ENCODE measurements at regions not wholly inside any gene's neighbourhood (a gene's known extent, or its start where the extent isn't known, plus 50 kb on each side); places are given as distances from the start of the nearest gene placed in this dataset.
"Not testable (repeated sequence)": the region's sequence is repeated elsewhere in the genome, so short reads cannot be mapped to it uniquely, and the experiment has no call there.

- peaks cover 7% of the 10 kb centered on the region for H3K9me3 Mint-ChIP-seq (ENCODE audit: low read depth)
- ChIA-PET POLR2A (no interaction called here), CTCF (no interaction called here)
- no peak overlapping the region for H3K4me3 Mint-ChIP-seq
- peaks cover 6% of the 10 kb centered on the region for H3K27me3 Mint-ChIP-seq
- DNase-seq (no peak), ATAC-seq (peak; percentile 32)
- peaks cover 54% of the 10 kb centered on the region for H3K4me1 Mint-ChIP-seq
- intact Hi-C loops (cut with DNase I, micrococcal nuclease) = loop anchor here (5.0 to 10.0 kb wide), 5 partner anchors 36 to 963 kb away; no protein-coding TSS in a partner anchor
- peaks cover 9% of the 10 kb centered on the region for H3K36me3 Mint-ChIP-seq (ENCODE audit: low read depth)
- peak overlapping the region; percentile 69 for H3K27ac Mint-ChIP-seq
Measured at GRCh38 chr10:9028231-9028630, 973.7 kb downstream of the GATA3 start.

- ATAC-seq (no peak), DNase-seq (no peak)
- POLR2A ChIA-PET = no interaction called here
- peaks cover 15% of the 10 kb centered on the region for H3K4me1 Mint-ChIP-seq
- H3K9me3 Mint-ChIP-seq (ENCODE audit: low read depth) = peaks cover 16% of the 10 kb centered on the region
- intact Hi-C loops (cut with DNase I, micrococcal nuclease) = no loop called here
- no peak overlapping the region for H3K4me3 Mint-ChIP-seq
- CTCF ChIA-PET = interaction anchor here (0.9 to 1.3 kb wide), 2 partner anchors 25 to 175 kb away, joined by 3 to 6 read pairs; no protein-coding TSS in a partner anchor
- H3K27ac Mint-ChIP-seq = no peak overlapping the region
- peaks cover 4% of the 10 kb centered on the region for H3K36me3 Mint-ChIP-seq (ENCODE audit: low read depth)
- peaks cover 6% of the 10 kb centered on the region for H3K27me3 Mint-ChIP-seq
Measured at GRCh38 chr10:9035355-9035754, 980.9 kb downstream of the GATA3 start.

DNA sequence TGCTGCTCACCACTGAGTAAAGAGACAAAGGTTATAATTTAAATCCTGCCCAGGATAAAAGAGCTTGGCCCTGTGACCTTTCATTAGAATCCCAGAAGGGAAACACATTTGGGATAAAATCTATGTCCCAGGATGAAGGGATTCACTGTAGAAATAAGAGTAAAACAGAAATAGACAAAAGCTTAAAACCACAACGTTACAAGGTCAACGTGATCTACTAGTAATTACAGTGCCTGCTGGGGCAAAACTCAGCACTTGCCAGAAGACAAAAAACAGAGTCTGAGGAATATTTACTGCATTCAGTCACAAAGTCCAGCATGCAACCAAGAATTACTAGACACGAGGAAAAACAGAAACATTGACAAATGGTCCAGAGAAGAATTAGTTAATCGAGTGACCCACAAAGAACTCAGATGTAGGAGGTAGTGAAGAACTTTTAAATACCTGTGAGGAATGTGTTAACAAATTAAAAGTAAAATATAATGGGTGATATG is 982.3 kb downstream of the GATA3 start:
- Mint-ChIP-seq H3K36me3 (ENCODE audit: low read depth) (peaks cover 3% of the 10 kb centered on the region), H3K4me3 (no peak overlapping the region), H3K27ac (no peak overlapping the region), H3K27me3 (peaks cover 6% of the 10 kb centered on the region), H3K4me1 (peaks cover 11% of the 10 kb centered on the region), H3K9me3 (ENCODE audit: low read depth) (peaks cover 10% of the 10 kb centered on the region)
- ChIA-PET CTCF (no interaction called here), POLR2A (no interaction called here)
- ATAC-seq (no peak), DNase-seq (no peak)
- intact Hi-C loops (cut with DNase I, micrococcal nuclease) = no loop called here

DNA sequence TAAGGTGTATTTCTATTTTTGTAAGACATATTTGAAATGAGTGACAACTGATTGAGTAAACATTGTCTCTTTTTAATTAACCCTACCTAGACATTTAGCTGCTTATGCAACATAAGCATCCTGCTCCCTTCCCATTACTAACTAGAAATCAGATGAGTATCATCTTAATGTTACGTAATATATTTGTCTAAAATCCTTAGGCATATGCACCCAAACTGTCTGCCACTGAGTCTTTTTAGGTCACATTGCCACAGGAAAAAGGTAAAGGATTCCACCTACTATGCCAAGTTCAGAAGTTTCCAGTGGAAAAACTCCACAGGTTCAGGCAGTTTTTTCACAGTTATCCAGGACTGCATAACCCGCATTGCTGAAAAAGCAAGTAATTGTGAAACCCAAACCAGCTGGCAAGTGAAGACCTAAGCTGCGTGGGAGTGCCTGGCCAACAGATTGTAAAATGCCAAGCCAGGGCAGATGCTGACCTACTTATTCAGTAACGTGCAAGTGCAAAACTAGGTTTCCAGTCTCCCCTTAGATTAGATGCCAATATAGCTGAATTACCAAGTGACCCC is 983.7 kb downstream of the GATA3 start:
- Mint-ChIP-seq H3K27me3 (peaks cover 5% of the 10 kb centered on the region), H3K9me3 (ENCODE audit: low read depth) (peaks cover 9% of the 10 kb centered on the region), H3K27ac (no peak overlapping the region), H3K36me3 (ENCODE audit: low read depth) (peaks cover 1% of the 10 kb centered on the region), H3K4me1 (peaks cover 3% of the 10 kb centered on the region), H3K4me3 (no peak overlapping the region)
- ATAC-seq = no peak
- DNase-seq = no peak
- intact Hi-C loops (cut with DNase I, micrococcal nuclease) = no loop called here
- ChIA-PET POLR2A (no interaction called here), CTCF (interaction anchor here (0.6 kb wide), 1 partner anchor 11 kb away, joined by 3 read pairs; no protein-coding TSS in a partner anchor)

DNA sequence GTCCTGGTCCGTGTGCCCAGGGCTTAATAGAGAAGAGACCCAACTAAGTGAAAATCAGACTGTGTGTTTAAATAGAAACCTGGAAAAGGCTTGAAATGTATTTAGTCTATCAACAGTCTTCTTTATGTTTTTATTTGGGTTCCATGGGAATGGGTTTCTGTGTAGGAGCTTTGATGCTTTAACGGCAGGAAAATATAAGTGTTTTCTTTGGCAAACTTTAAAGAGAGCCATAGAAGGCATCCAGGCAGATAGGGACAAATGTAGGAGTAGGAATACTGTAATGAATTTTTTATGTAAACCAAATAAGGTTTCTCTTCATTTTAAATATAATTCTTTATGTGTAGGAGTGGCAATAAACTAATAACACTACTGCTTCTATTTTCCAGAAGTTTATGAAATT is 989.0 kb downstream of the GATA3 start:
- Mint-ChIP-seq H3K27me3 (no peaks in the 10 kb centered on the region), H3K9me3 (ENCODE audit: low read depth) (peaks cover 4% of the 10 kb centered on the region), H3K36me3 (ENCODE audit: low read depth) (no peaks in the 10 kb centered on the region), H3K4me3 (no peak overlapping the region), H3K27ac (no peak overlapping the region), H3K4me1 (no peaks in the 10 kb centered on the region)
- ChIA-PET CTCF (no interaction called here), POLR2A (no interaction called here)
- no peak for DNase-seq
- ATAC-seq = no peak
- intact Hi-C loops (cut with DNase I, micrococcal nuclease) = no loop called here

DNA sequence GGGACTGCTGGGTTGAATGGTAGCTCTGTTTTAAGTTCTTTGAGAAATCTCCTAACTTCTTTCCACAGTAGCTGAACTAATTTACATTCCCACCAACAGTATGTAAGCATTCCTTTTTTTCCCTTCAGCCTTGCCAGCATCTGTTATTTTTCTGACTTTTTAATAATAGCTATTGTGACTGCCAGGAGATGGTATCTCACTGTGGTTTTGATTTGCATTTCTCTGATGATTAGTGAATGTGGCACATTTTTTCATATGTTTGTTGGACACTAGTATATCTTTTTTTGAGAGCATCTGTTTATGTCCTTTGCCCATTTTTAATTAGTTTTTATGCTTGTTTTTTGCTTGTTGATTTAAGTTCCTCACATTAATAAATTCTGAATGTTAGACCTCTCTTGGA is 990.8 kb downstream of the GATA3 start:
- Mint-ChIP-seq H3K27me3 (peaks cover 2% of the 10 kb centered on the region), H3K36me3 (ENCODE audit: low read depth) (no peaks in the 10 kb centered on the region), H3K27ac (no peak overlapping the region), H3K9me3 (ENCODE audit: low read depth) (peaks cover 4% of the 10 kb centered on the region), H3K4me3 (no peak overlapping the region), H3K4me1 (peaks cover 3% of the 10 kb centered on the region)
- ChIA-PET CTCF (no interaction called here), POLR2A (no interaction called here)
- DNase-seq (no peak), ATAC-seq (no peak)
- intact Hi-C loops (cut with DNase I, micrococcal nuclease) = no loop called here

GRCh38 chr10:9051328-9051974 is 997.0 kb downstream of the GATA3 start:
- POLR2A ChIA-PET = no interaction called here
- Mint-ChIP-seq H3K27me3 (peaks cover 2% of the 10 kb centered on the region), H3K9me3 (ENCODE audit: low read depth) (peaks cover 5% of the 10 kb centered on the region), H3K4me3 (no peak overlapping the region), H3K36me3 (ENCODE audit: low read depth) (no peaks in the 10 kb centered on the region), H3K27ac (peak overlapping the region; percentile 41), H3K4me1 (peaks cover 27% of the 10 kb centered on the region)
- DNase-seq (no peak), ATAC-seq (peak; percentile 74)
- CTCF ChIA-PET = interaction anchor here (0.6 kb wide), 1 partner anchor 159 kb away, joined by 3 read pairs; no protein-coding TSS in a partner anchor
- intact Hi-C loops (cut with DNase I, micrococcal nuclease) = no loop called here

DNA sequence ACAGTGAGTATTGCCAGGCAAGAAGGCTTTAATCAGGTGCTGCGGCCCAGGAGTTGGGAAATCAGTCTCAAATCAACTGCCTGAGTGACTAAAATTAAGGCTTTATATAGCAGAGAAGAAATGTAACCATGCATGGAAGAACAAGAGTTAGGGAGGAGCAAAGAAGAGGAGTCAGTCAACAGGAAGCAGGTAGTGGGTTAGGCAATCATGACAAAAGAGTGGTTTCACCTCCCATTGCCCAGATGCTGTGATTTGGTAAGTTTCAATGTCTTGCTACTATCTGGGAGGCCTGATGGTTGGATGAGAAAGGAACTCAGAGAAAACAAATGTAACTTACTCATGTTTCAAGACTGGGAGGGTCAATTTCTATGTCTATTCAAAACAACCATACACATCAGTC is 998.3 kb downstream of the GATA3 start:
- ChIA-PET POLR2A (no interaction called here), CTCF (interaction anchor here (0.7 to 1.2 kb wide), 2 partner anchors 13 to 85 kb away, joined by 3 read pairs; no protein-coding TSS in a partner anchor)
- Mint-ChIP-seq H3K4me3 (no peak overlapping the region), H3K4me1 (peaks cover 27% of the 10 kb centered on the region), H3K27me3 (peaks cover 2% of the 10 kb centered on the region), H3K36me3 (ENCODE audit: low read depth) (no peaks in the 10 kb centered on the region), H3K27ac (no peak overlapping the region), H3K9me3 (ENCODE audit: low read depth) (peaks cover 5% of the 10 kb centered on the region)
- DNase-seq (no peak), ATAC-seq (peak; percentile 30)
- intact Hi-C loops (cut with DNase I, micrococcal nuclease) = no loop called here

GRCh38 chr10:9056521-9056920 is 1002.0 kb downstream of the GATA3 start:
- peaks cover 28% of the 10 kb centered on the region for H3K4me1 Mint-ChIP-seq
- CTCF ChIA-PET = no interaction called here
- DNase-seq (no peak), ATAC-seq (no peak)
- intact Hi-C loops (cut with DNase I, micrococcal nuclease) = no loop called here
- peaks cover 5% of the 10 kb centered on the region for H3K9me3 Mint-ChIP-seq (ENCODE audit: low read depth)
- no peaks in the 10 kb centered on the region for H3K27me3 Mint-ChIP-seq
- POLR2A ChIA-PET = no interaction called here
- no peak overlapping the region for H3K27ac Mint-ChIP-seq
- no peak overlapping the region for H3K4me3 Mint-ChIP-seq
- no peaks in the 10 kb centered on the region for H3K36me3 Mint-ChIP-seq (ENCODE audit: low read depth)

- DNase-seq; H3K27me3 Mint-ChIP-seq; H3K36me3 Mint-ChIP-seq (ENCODE audit: low read depth); H3K9me3 Mint-ChIP-seq (ENCODE audit: low read depth); POLR2A ChIA-PET; ATAC-seq; CTCF ChIA-PET; H3K27ac Mint-ChIP-seq; intact Hi-C loops (cut with DNase I, micrococcal nuclease): not testable (repeated sequence)
- Mint-ChIP-seq H3K4me1 (peaks cover 27% of the 10 kb centered on the region), H3K4me3 (peak overlapping the region; percentile 14)
Measured at GRCh38 chr10:9057293-9057692, 1002.8 kb downstream of the GATA3 start.

- Mint-ChIP-seq H3K4me3 (no peak overlapping the region), H3K27ac (no peak overlapping the region), H3K27me3 (no peaks in the 10 kb centered on the region), H3K36me3 (ENCODE audit: low read depth) (no peaks in the 10 kb centered on the region), H3K4me1 (peaks cover 18% of the 10 kb centered on the region), H3K9me3 (ENCODE audit: low read depth) (peaks cover 4% of the 10 kb centered on the region)
- ATAC-seq (no peak), DNase-seq (no peak)
- ChIA-PET CTCF (interaction anchor here (0.7 to 1.5 kb wide), 5 partner anchors 9 to 53 kb away, joined by 3 to 4 read pairs (median 3); no protein-coding TSS in a partner anchor), POLR2A (no interaction called here)
- intact Hi-C loops (cut with DNase I, micrococcal nuclease) = no loop called here
Measured at GRCh38 chr10:9060314-9060713, 1005.8 kb downstream of the GATA3 start.

DNA sequence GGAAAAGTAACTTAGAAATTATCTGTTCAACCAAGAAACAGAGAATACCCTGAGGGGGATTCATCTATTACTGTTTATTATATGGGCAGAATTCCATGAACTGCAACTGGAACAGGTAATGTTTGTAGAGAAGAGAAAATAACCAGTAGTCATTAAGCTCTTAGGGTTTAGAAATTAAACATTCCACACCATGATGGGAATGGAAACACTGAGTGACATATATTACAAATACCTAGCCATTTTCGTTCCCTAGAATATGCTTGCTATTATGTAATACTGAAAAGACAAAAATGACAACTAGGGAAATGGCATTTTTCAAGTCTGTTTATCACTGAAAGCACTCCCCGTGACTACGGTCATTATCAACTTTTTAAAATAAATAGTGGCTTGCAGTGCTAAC is 1007.4 kb downstream of the GATA3 start:
- Mint-ChIP-seq H3K4me3 (no peak overlapping the region), H3K9me3 (ENCODE audit: low read depth) (no peaks in the 10 kb centered on the region), H3K36me3 (ENCODE audit: low read depth) (no peaks in the 10 kb centered on the region), H3K4me1 (peaks cover 18% of the 10 kb centered on the region), H3K27ac (no peak overlapping the region), H3K27me3 (no peaks in the 10 kb centered on the region)
- DNase-seq (no peak), ATAC-seq (no peak)
- ChIA-PET CTCF (no interaction called here), POLR2A (no interaction called here)
- intact Hi-C loops (cut with DNase I, micrococcal nuclease) = no loop called here
